Astrocyte (in vitro differentiated cells and primary cell): ENCODE measurements at regions not wholly inside any gene's neighbourhood (a gene's known extent, or its start where the extent isn't known, plus 50 kb on each side); places are given as distances from the start of the nearest gene placed in this dataset.
A peak's percentile ranks its signal among the peaks of the same experiment; 100 is the strongest.
"Not testable (repeated sequence)": the region's sequence is repeated elsewhere in the genome, so short reads cannot be mapped to it uniquely, and the experiment has no call there.

ENCODE experiments used
- DNase-seq: peaks from one replicate; pipeline ENCODE4 v3.0.0-alpha.2; 2010; ENCODE audit warnings: low read depth
- FAIRE-seq: peaks from 2 replicates; lab custom pipeline; 2011; peaks lifted over from hg19 to GRCh38; lab: Jason Lieb, UNC
- H2AFZ ChIP-seq: 2 replicates; pipeline ENCODE4 v1.6.0; 2012; ENCODE audit warnings: low read depth, low read length, inconsistent platforms
- H3K27ac ChIP-seq: 2 replicates; pipeline ENCODE4 v1.5.1; 2011; ENCODE audit warnings: low read depth, low read length, inconsistent platforms
- H3K27me3 ChIP-seq: 2 replicates; pipeline ENCODE4 v1.6.0; 2011; ENCODE audit warnings: low read length, inconsistent platforms; ENCODE audit not compliant: insufficient read depth
- H3K36me3 ChIP-seq: 2 replicates; pipeline ENCODE4 v1.5.1; 2011; ENCODE audit warnings: low read length, inconsistent platforms; ENCODE audit not compliant: insufficient read depth
- H3K4me1 ChIP-seq: 2 replicates; pipeline ENCODE4 v1.5.1; 2011; ENCODE audit warnings: low read length, inconsistent platforms; ENCODE audit not compliant: insufficient read depth
- H3K4me2 ChIP-seq: 2 replicates; pipeline ENCODE4 v1.6.0; 2012; ENCODE audit warnings: low read length, inconsistent platforms
- H3K4me3 ChIP-seq: 2 replicates; pipeline ENCODE4 v1.5.1; 2011; ENCODE audit warnings: low read depth, mild to moderate bottlenecking, low read length, inconsistent platforms; ENCODE audit not compliant: insufficient read depth
- H3K79me2 ChIP-seq: 2 replicates; pipeline ENCODE4 v1.6.0; 2012; ENCODE audit warnings: mild to moderate bottlenecking, low read length, inconsistent platforms; ENCODE audit not compliant: insufficient read depth
- H3K9ac ChIP-seq: 2 replicates; pipeline ENCODE4 v1.6.0; 2012; ENCODE audit warnings: mild to moderate bottlenecking, low read length, inconsistent platforms
- H3K9me3 ChIP-seq: 2 replicates; pipeline ENCODE4 v1.5.1; 2012; ENCODE audit warnings: low read depth, mild to moderate bottlenecking, low read length, inconsistent platforms; ENCODE audit not compliant: insufficient read depth
- H4K20me1 ChIP-seq: 2 replicates; pipeline ENCODE4 v1.6.0; 2012; ENCODE audit warnings: low read length, inconsistent platforms; ENCODE audit not compliant: insufficient read depth
- H3K27ac Mint-ChIP-seq: one replicate; pipeline ENCODE4 v1.8.0; 2021; ENCODE audit warnings: mild to moderate bottlenecking, mixed read lengths; ENCODE audit not compliant: unreplicated experiment
- H3K27me3 Mint-ChIP-seq: one replicate; pipeline ENCODE4 v1.8.0; 2021; ENCODE audit warnings: low read depth, mixed read lengths; ENCODE audit not compliant: unreplicated experiment
- H3K36me3 Mint-ChIP-seq: one replicate; pipeline ENCODE4 v1.8.0; 2021; ENCODE audit warnings: low read depth, mixed read lengths; ENCODE audit not compliant: unreplicated experiment
- H3K4me1 Mint-ChIP-seq: one replicate; pipeline ENCODE4 v1.8.0; 2021; ENCODE audit warnings: low read depth, mixed read lengths; ENCODE audit not compliant: unreplicated experiment
- H3K4me3 Mint-ChIP-seq: one replicate; pipeline ENCODE4 v1.8.0; 2021; ENCODE audit warnings: mild to moderate bottlenecking, moderate library complexity, mixed read lengths; ENCODE audit not compliant: unreplicated experiment
- H3K9me3 Mint-ChIP-seq: one replicate; pipeline ENCODE4 v1.8.0; 2021; ENCODE audit warnings: mild to moderate bottlenecking, mixed read lengths; ENCODE audit not compliant: unreplicated experiment

GRCh38 chr7:149951579-149951978 lies 77.8 kb downstream of the ATP6V0E2 start:
- FAIRE-seq = not testable (repeated sequence)

DNA sequence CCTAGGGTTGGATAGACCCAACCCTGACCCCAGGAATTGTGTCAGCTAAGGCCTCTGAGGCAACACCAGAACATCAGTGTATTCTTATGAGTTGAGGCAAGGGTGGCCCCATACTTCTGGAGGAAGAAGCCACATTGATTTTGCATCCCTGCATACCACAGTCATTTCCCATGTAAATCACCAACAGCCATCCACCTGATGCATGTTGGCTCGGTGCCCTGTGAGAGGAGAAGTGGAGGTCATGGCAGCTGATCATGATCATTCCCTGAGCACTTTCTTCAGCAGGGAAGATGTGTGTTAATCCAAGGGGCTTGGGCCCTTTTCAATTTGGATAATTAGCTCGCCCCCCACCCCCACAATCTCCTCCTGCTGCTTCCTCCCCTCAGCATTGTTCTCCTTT lies 85.1 kb downstream of the ATP6V0E2 start:
- H3K4me1 ChIP-seq, H3K4me3 ChIP-seq, H3K27me3 ChIP-seq, H3K36me3 ChIP-seq, DNase-seq, H3K27ac Mint-ChIP-seq, H3K9ac ChIP-seq, H3K4me2 ChIP-seq, H3K79me2 ChIP-seq, FAIRE-seq, H3K27me3 Mint-ChIP-seq, H3K9me3 Mint-ChIP-seq, H3K9me3 ChIP-seq, H2AFZ ChIP-seq, H3K27ac ChIP-seq, H3K4me1 Mint-ChIP-seq, H4K20me1 ChIP-seq, H3K4me3 Mint-ChIP-seq, H3K36me3 Mint-ChIP-seq: not testable (repeated sequence)

More at GRCh38 chr7:149951579-149951978, 77.8 kb downstream of the ATP6V0E2 start:
- H3K27me3 ChIP-seq, H3K4me3 ChIP-seq, H2AFZ ChIP-seq, H3K27me3 Mint-ChIP-seq, H3K9me3 ChIP-seq, H3K36me3 Mint-ChIP-seq, H3K4me2 ChIP-seq, H3K79me2 ChIP-seq, H3K4me1 Mint-ChIP-seq, H3K36me3 ChIP-seq, H3K9ac ChIP-seq, H3K4me3 Mint-ChIP-seq, H3K27ac Mint-ChIP-seq, DNase-seq, H3K27ac ChIP-seq, H3K9me3 Mint-ChIP-seq, H3K4me1 ChIP-seq, H4K20me1 ChIP-seq: not testable (repeated sequence)

- DNase-seq, H3K4me2 ChIP-seq, FAIRE-seq, H3K27me3 Mint-ChIP-seq, H2AFZ ChIP-seq, H3K9me3 Mint-ChIP-seq, H3K4me3 Mint-ChIP-seq, H3K4me3 ChIP-seq, H3K9ac ChIP-seq, H3K4me1 ChIP-seq, H4K20me1 ChIP-seq, H3K36me3 Mint-ChIP-seq, H3K9me3 ChIP-seq, H3K4me1 Mint-ChIP-seq, H3K27me3 ChIP-seq, H3K36me3 ChIP-seq, H3K27ac Mint-ChIP-seq, H3K79me2 ChIP-seq, H3K27ac ChIP-seq: not testable (repeated sequence)
These were observed 87.1 kb downstream of the ATP6V0E2 start for GRCh38 chr7:149960863-149961262.

DNA sequence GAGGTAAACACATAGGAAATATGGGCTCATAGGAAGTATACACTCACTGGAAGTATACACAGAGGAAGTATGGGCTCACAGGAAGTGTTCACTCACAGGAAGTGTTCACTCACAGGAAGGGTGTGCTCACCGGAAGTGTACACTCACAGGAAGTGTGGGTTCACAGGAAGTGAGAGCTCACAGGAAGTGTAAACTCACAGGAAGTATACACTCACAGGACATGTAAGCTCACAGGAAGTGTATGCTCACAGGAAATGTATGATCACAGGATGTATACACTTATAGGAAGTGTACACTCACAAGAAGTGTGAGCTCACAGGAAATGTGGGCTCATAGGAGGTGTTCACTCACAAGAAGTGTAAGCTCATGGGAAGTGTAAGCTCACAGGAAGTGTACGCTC lies 88.1 kb downstream of the ATP6V0E2 start:
- not testable (repeated sequence) for H3K4me2 ChIP-seq, H3K4me3 ChIP-seq, H3K9me3 ChIP-seq, H2AFZ ChIP-seq, H3K9ac ChIP-seq, H3K4me1 ChIP-seq, DNase-seq, H3K36me3 ChIP-seq, H3K9me3 Mint-ChIP-seq, H3K4me1 Mint-ChIP-seq, H3K4me3 Mint-ChIP-seq, H3K27ac Mint-ChIP-seq, H3K27me3 ChIP-seq, H3K27ac ChIP-seq, H3K27me3 Mint-ChIP-seq, H4K20me1 ChIP-seq, H3K36me3 Mint-ChIP-seq, H3K79me2 ChIP-seq, FAIRE-seq

DNA sequence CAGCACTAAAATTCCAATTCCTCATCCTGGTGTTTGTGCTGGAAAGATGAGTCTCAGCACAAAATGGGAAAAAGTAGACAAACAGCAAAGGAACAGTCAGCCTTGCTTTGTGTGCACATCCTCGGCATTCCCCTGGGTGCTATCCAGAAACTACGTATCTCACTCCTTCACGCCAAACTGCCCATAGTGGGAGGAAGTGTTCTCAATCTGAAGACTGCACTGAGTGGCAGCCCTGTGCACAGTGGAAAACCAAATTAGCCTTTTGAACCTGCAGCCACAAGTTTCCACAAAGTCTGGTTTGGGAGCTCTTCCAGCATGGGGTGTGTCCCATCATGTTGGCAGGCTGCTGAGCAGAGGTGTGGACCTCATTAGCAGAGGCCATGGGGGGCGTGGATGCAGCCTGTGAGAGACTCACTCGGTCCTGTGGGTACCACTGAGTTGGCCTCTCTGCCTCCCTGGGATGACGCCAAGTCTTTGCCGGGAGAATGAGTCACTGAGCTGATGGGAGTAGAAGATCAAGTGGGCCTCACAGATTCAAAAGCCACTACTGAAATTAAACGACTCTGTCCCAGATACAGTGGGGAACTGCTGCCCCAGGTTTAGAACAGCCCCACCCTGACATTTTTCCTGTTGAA lies 89.0 kb downstream of the ATP6V0E2 start:
- not testable (repeated sequence) for H2AFZ ChIP-seq, H3K27me3 Mint-ChIP-seq, H4K20me1 ChIP-seq, H3K36me3 ChIP-seq, H3K4me1 Mint-ChIP-seq, H3K27ac ChIP-seq, H3K27me3 ChIP-seq, H3K4me3 ChIP-seq, H3K79me2 ChIP-seq, H3K4me2 ChIP-seq, H3K36me3 Mint-ChIP-seq, FAIRE-seq, H3K9me3 Mint-ChIP-seq, H3K9me3 ChIP-seq, H3K4me3 Mint-ChIP-seq, H3K27ac Mint-ChIP-seq, H3K4me1 ChIP-seq, H3K9ac ChIP-seq
- DNase-seq = peak; percentile 0

DNA sequence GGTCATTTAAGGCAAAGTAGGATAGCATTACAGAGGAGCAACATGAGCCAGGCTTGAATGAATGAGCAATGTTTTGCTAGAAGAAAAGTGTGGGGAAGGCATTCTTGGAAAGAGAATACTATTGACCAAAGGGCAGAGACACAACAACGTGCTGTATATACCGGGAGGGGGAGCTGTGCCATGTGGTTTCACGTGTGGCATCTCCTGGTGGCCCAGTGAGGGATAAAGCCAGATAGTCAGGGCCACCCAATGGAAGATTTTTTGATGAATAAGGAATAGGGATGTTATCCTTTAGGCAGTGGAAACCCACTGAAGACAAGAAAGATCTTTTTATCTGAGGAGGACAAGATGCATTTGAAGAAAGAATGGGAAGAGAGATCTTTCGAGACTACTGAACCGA lies 90.2 kb downstream of the ATP6V0E2 start:
- not testable (repeated sequence) for H3K4me3 Mint-ChIP-seq, H3K79me2 ChIP-seq, H3K4me3 ChIP-seq, H3K4me2 ChIP-seq, H3K27me3 ChIP-seq, H3K27ac Mint-ChIP-seq, DNase-seq, H3K4me1 ChIP-seq, H3K27ac ChIP-seq, H3K9ac ChIP-seq, FAIRE-seq, H3K36me3 Mint-ChIP-seq, H3K9me3 Mint-ChIP-seq, H3K4me1 Mint-ChIP-seq, H2AFZ ChIP-seq, H4K20me1 ChIP-seq, H3K36me3 ChIP-seq, H3K27me3 Mint-ChIP-seq, H3K9me3 ChIP-seq
